Fibroblast of skin of back (primary cell): ENCODE measurements at regions not wholly inside any gene's neighbourhood (a gene's known extent, or its start where the extent isn't known, plus 50 kb on each side); places are given as distances from the start of the nearest gene placed in this dataset.

Source experiments
- DNase-seq: peaks from one replicate; pipeline ENCODE4 v3.0.0-alpha.2; 2013

GRCh38 chr11:45723397-45723796 is 58.0 kb upstream of the CHST1 start:
- DNase-seq: no peak

GRCh38 chr11:45722144-45722543 is 56.7 kb upstream of the CHST1 start:
- DNase-seq: no peak

- DNase-seq: no peak
These were observed 52.1 kb upstream of the CHST1 start for GRCh38 chr11:45717526-45717925.

- DNase-seq: no peak
These were observed 50.0 kb upstream of the CHST1 start for GRCh38 chr11:45715418-45715817.
